Body of pancreas (tissue), 4 donors: ENCODE measurements at regions not wholly inside any gene's neighbourhood (a gene's known extent, or its start where the extent isn't known, plus 50 kb on each side); places are given as distances from the start of the nearest gene placed in this dataset.
A peak's percentile ranks its signal among the peaks of the same experiment; 100 is the strongest.

Experiments used
- ATAC-seq: fragments of 150-250 bp; one replicate; pipeline ENCODE4 v1.9.1; 2016
- DNase-seq, 4 donors: peaks; one replicate each; pipeline ENCODE4 v3.0.0-alpha.2; 2019
- H3K27ac ChIP-seq, 4 donors: fragments of 200-600 bp; sonication (generic); 1 replicate in 3 of 4; 2 replicates in 1 of 4; pipeline versions ENCODE4 v1.5.1 to v1.6.1; 2016 to 2019; ENCODE audit warnings: mild to moderate bottlenecking in 1 of 4, mixed read lengths in 1 of 4, moderate library complexity in 1 of 4
- H3K27me3 ChIP-seq, 2 donors: fragments of 200-600 bp; sonication (generic); one replicate each; pipeline ENCODE4 v1.6.0; 2016; ENCODE audit warnings: mild to moderate bottlenecking in 1 of 2
- H3K36me3 ChIP-seq, 2 donors: fragments of 200-600 bp; sonication (generic); replicated peaks in 1 of 2; 2 replicates each; pipeline ENCODE4 v1.5.1; 2016; ENCODE audit warnings: low read depth in 2 of 2; ENCODE audit not compliant: insufficient read depth in 1 of 2
- H3K4me1 ChIP-seq: fragments of 200-600 bp; sonication (generic); one replicate; pipeline ENCODE4 v1.6.0; 2016
- H3K4me3 ChIP-seq, 2 donors: fragments of 200-600 bp; sonication (generic); 1 replicate in 1 of 2; 2 replicates in 1 of 2; pipeline ENCODE4 v1.5.1; 2016 to 2019
- H3K9me3 ChIP-seq, 3 donors: fragments of 200-600 bp; sonication (generic); 1 replicate in 2 of 3; 2 replicates in 1 of 3; pipeline ENCODE4 v1.5.1; 2016
- CTCF ChIP-seq, 7 experiments: fragments of 450-650 bp in 4 of 7; fragments of 200-600 bp in 3 of 7; sonication (generic) in 3 of 7; IDR thresholded peaks; one replicate each; pipeline ENCODE4 v1.5.1; 2016 to 2019; ENCODE audit warnings: antibody characterized with exemption in 7 of 7
- POLR2A ChIP-seq, 3 donors: fragments of 450-650 bp; IDR thresholded peaks; one replicate each; pipeline ENCODE4 v1.6.1; 2016; ENCODE audit warnings: antibody characterized with exemption in 3 of 3, mild to moderate bottlenecking in 2 of 3
- WGBS, 2 donors: methylation state at CpG; one replicate each; pipeline ENCODE4 v1.1.5; 2017; 5-methylcytosine and 5-hydroxymethylcytosine counted together
- intact Hi-C: fragments of 100-400 bp; cut with DNase I; formaldehyde crosslinking; loops from one replicate; pipeline ENCODE4 v1.15.1; 2023

- no peak for TF ChIP-seq CTCF (IDR thresholded peaks at IDR 0.05)
- intact Hi-C loops: no loop called here
- no peaks in the 10 kb centered on the region for H3K27me3 ChIP-seq
- H3K4me1 ChIP-seq: no peaks in the 10 kb centered on the region
- no peak overlapping the region for H3K4me3 ChIP-seq
- 68 to 76% methylated on average over 5 of the region's 5 CpGs for WGBS, 2 donors
- no peaks in the 10 kb centered on the region for H3K36me3 ChIP-seq
- no peaks in the 10 kb centered on the region for H3K9me3 ChIP-seq
- no peak for ATAC-seq
- no peak for DNase-seq
- no peak overlapping the region for H3K27ac ChIP-seq
Measured at GRCh38 chr3:116852803-116853202, 143.2 kb downstream of the TUSC7 start.

GRCh38 chr3:116863270-116863770 lies 153.7 kb downstream of the TUSC7 start:
- Histone ChIP-seq H3K4me3 (no peak overlapping the region), H3K4me1 (peaks cover 5% of the 10 kb centered on the region), H3K9me3 (no peaks in the 10 kb centered on the region), H3K27ac (no peak overlapping the region), H3K27me3 (no peaks in the 10 kb centered on the region), H3K36me3 (no peaks in the 10 kb centered on the region)
- DNase-seq (no peak), ATAC-seq (no peak)
- WGBS, 2 donors: 21 to 36% methylated on average over 3 of the region's 3 CpGs
- TF ChIP-seq POLR2A (IDR thresholded peaks at IDR 0.05) (no peak), CTCF (IDR thresholded peaks at IDR 0.05) (no peak)
- intact Hi-C loops: no loop called here

- Histone ChIP-seq H3K4me3 (no peak overlapping the region), H3K27ac (no peak overlapping the region), H3K9me3 (no peaks in the 10 kb centered on the region), H3K27me3 (no peaks in the 10 kb centered on the region), H3K36me3 (no peaks in the 10 kb centered on the region), H3K4me1 (peaks cover 5% of the 10 kb centered on the region)
- 7 to 10% methylated on average over 16 of the region's 16 CpGs for WGBS, 2 donors
- intact Hi-C loops: no loop called here
- no peak for TF ChIP-seq POLR2A (IDR thresholded peaks at IDR 0.05)
- peak in 5 of 7 experiments; percentile 21 to 63 (median 59) for TF ChIP-seq CTCF (IDR thresholded peaks at IDR 0.05)
- no peak for ATAC-seq
- DNase-seq: peak in 3 of 4 donors; percentile 9 to 21 (median 17)
Measured at GRCh38 chr3:116863822-116864589, 154.4 kb downstream of the TUSC7 start.

- Histone ChIP-seq H3K36me3 (no peaks in the 10 kb centered on the region), H3K27me3 (no peaks in the 10 kb centered on the region), H3K4me1 (peaks cover 5% of the 10 kb centered on the region), H3K27ac (no peak overlapping the region), H3K4me3 (no peak overlapping the region), H3K9me3 (no peaks in the 10 kb centered on the region)
- DNase-seq: no peak
- TF ChIP-seq CTCF (IDR thresholded peaks at IDR 0.05) (no peak), POLR2A (IDR thresholded peaks at IDR 0.05) (no peak)
- intact Hi-C loops: no loop called here
- no peak for ATAC-seq
- WGBS, 2 donors: 17 to 20% methylated on average over 7 of the region's 7 CpGs
Measured at GRCh38 chr3:116864590-116864927, 155.0 kb downstream of the TUSC7 start.

- TF ChIP-seq POLR2A (IDR thresholded peaks at IDR 0.05) (no peak), CTCF (IDR thresholded peaks at IDR 0.05) (no peak)
- WGBS, 2 donors: 48 to 57% methylated on average over 4 of the region's 4 CpGs
Measured at GRCh38 chr3:116870379-116870778, 160.8 kb downstream of the TUSC7 start.

More at GRCh38 chr3:116870379-116870778, 160.8 kb downstream of the TUSC7 start:
- no peak for DNase-seq
- ATAC-seq: no peak
- Histone ChIP-seq H3K27ac (no peak overlapping the region), H3K27me3 (no peaks in the 10 kb centered on the region), H3K4me1 (no peaks in the 10 kb centered on the region), H3K9me3 (no peaks in the 10 kb centered on the region), H3K36me3 (no peaks in the 10 kb centered on the region), H3K4me3 (no peak overlapping the region)
- intact Hi-C loops: no loop called here
